ENCODE measurements at regions not wholly inside any gene's neighbourhood (a gene's known extent, or its start where the extent isn't known, plus 50 kb on each side); places are given as distances from the start of the nearest gene placed in this dataset.

GRCh38 chr7:108711611-108712010 lies 141.9 kb downstream of the DNAJB9 start:
- DNase-seq = no peak

GRCh38 chr7:108716783-108717182 lies 147.1 kb downstream of the DNAJB9 start:
- no peak for DNase-seq

GRCh38 chr7:108717781-108718180 lies 148.1 kb downstream of the DNAJB9 start:
- no peak for DNase-seq

GRCh38 chr7:108719631-108720030 lies 150.0 kb downstream of the DNAJB9 start:
- DNase-seq = no peak

GRCh38 chr7:108722561-108722960 lies 152.9 kb downstream of the DNAJB9 start:
- no peak for DNase-seq

GRCh38 chr7:108723381-108723814 lies 153.7 kb downstream of the DNAJB9 start:
- no peak for DNase-seq

- DNase-seq = no peak
These were observed 154.8 kb downstream of the DNAJB9 start for GRCh38 chr7:108724251-108725100.

GRCh38 chr7:108735814-108736213 lies 166.1 kb downstream of the DNAJB9 start:
- DNase-seq = no peak

GRCh38 chr7:108736221-108736891 lies 166.7 kb downstream of the DNAJB9 start:
- no peak for DNase-seq

GRCh38 chr7:108770981-108771745 lies 201.5 kb downstream of the DNAJB9 start:
- no peak for DNase-seq

- DNase-seq = no peak
These were observed 202.2 kb downstream of the DNAJB9 start for GRCh38 chr7:108771853-108772252.

- no peak for DNase-seq
These were observed 208.3 kb downstream of the DNAJB9 start for GRCh38 chr7:108777966-108778365.

- DNase-seq = no peak
These were observed 219.8 kb downstream of the DNAJB9 start for GRCh38 chr7:108789451-108789850.

- no peak for DNase-seq
These were observed 224.8 kb downstream of the DNAJB9 start for GRCh38 chr7:108794466-108794865.

- DNase-seq = peak; percentile 24 to 35
These were observed 233.0 kb downstream of the DNAJB9 start for GRCh38 chr7:108802650-108803049.

GRCh38 chr7:108805808-108806397 lies 236.2 kb downstream of the DNAJB9 start:
- DNase-seq = no peak

- DNase-seq = no peak
These were observed 239.0 kb downstream of the DNAJB9 start for GRCh38 chr7:108808549-108809266.

GRCh38 chr7:108809356-108809755 lies 239.7 kb downstream of the DNAJB9 start:
- DNase-seq = no peak

GRCh38 chr7:108810756-108811385 lies 241.2 kb downstream of the DNAJB9 start:
- no peak for DNase-seq

GRCh38 chr7:108813251-108814014 lies 243.8 kb downstream of the DNAJB9 start:
- no peak for DNase-seq

GRCh38 chr7:108815815-108816214 lies 246.1 kb downstream of the DNAJB9 start:
- no peak for DNase-seq

Data from inflammatory macrophage treated with lipopolysaccharide for 1 hour (primary cell).